DOHH2 (cell line): ENCODE measurements at regions not wholly inside any gene's neighbourhood (a gene's known extent, or its start where the extent isn't known, plus 50 kb on each side); places are given as distances from the start of the nearest gene placed in this dataset.

ENCODE experiments used
- EZH2phosphoT487 ChIP-seq: fragments of 200-600 bp; sonication (generic); IDR thresholded peaks from 2 replicates; pipeline ENCODE4 v1.6.1; 2017; ENCODE audit warnings: borderline replicate concordance, mild to moderate bottlenecking, antibody characterized with exemption, low read length, moderate library complexity, mixed read lengths
- TF ChIP-seq, protein P1 (sequence below): fragments of 200-600 bp; sonication (generic); IDR thresholded peaks from one replicate; pipeline ENCODE4 v1.5.1; 2014; ENCODE audit warnings: antibody characterized with exemption, mild to moderate bottlenecking, low read depth, low read length; ENCODE audit not compliant: poor library complexity, severe bottlenecking

DNA sequence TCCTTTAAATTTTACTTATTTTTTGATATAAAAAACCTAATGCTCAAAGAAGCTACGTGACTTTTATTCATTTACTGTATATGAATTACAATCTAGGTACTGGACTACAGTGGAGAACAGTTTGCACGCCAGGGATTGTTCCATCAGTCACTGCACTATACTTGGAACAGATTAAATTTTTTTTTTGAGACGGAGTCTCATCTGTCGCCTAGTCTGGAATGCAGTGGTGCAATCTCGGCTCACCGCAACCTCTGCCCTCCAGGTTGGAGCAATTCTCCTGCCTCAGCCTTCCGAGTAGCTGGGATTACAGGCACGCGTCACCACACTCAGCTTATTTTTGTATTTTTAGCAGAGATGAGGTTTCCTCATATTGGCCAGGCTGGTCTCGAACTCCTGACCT, 330.0 kb upstream of the SLC14A2 start:
- TF ChIP-seq, protein P1, sequence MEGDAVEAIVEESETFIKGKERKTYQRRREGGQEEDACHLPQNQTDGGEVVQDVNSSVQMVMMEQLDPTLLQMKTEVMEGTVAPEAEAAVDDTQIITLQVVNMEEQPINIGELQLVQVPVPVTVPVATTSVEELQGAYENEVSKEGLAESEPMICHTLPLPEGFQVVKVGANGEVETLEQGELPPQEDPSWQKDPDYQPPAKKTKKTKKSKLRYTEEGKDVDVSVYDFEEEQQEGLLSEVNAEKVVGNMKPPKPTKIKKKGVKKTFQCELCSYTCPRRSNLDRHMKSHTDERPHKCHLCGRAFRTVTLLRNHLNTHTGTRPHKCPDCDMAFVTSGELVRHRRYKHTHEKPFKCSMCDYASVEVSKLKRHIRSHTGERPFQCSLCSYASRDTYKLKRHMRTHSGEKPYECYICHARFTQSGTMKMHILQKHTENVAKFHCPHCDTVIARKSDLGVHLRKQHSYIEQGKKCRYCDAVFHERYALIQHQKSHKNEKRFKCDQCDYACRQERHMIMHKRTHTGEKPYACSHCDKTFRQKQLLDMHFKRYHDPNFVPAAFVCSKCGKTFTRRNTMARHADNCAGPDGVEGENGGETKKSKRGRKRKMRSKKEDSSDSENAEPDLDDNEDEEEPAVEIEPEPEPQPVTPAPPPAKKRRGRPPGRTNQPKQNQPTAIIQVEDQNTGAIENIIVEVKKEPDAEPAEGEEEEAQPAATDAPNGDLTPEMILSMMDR, result no peak
- no peak for TF ChIP-seq EZH2phosphoT487
